H54 (cell line): ENCODE measurements at regions not wholly inside any gene's neighbourhood (a gene's known extent, or its start where the extent isn't known, plus 50 kb on each side); places are given as distances from the start of the nearest gene placed in this dataset.

ENCODE experiments used
- DNase-seq: peaks from one replicate; pipeline ENCODE4 v3.0.0; 2011; ENCODE audit warnings: low spot score, mixed read lengths; ENCODE audit not compliant: insufficient read length
- FAIRE-seq: peaks from 3 replicates; lab custom pipeline; 2011; peaks lifted over from hg19 to GRCh38; lab: Jason Lieb, UNC
- POLR2A ChIP-seq: IDR thresholded peaks from 2 replicates; pipeline ENCODE4 v1.6.1; 2011; ENCODE audit warnings: low read depth, mild to moderate bottlenecking, low read length

GRCh38 chr11:45568049-45568448 lies 97.4 kb downstream of the CHST1 start:
- no peak for DNase-seq
- FAIRE-seq, result no peak
- no peak for TF ChIP-seq POLR2A

GRCh38 chr11:45565446-45565988 lies 99.9 kb downstream of the CHST1 start:
- TF ChIP-seq POLR2A, result no peak
- FAIRE-seq (no peak), DNase-seq (no peak)

GRCh38 chr11:45563810-45564209 lies 101.6 kb downstream of the CHST1 start:
- no peak for TF ChIP-seq POLR2A
- FAIRE-seq (no peak), DNase-seq (no peak)

- TF ChIP-seq POLR2A, result no peak
- DNase-seq (no peak), FAIRE-seq (no peak)
These were observed 102.3 kb downstream of the CHST1 start for GRCh38 chr11:45563171-45563570.

- no peak for DNase-seq
- no peak for FAIRE-seq
- no peak for TF ChIP-seq POLR2A
These were observed 104.5 kb downstream of the CHST1 start for GRCh38 chr11:45560913-45561281.

GRCh38 chr11:45560155-45560912 lies 105.1 kb downstream of the CHST1 start:
- no peak for TF ChIP-seq POLR2A
- no peak for FAIRE-seq
- no peak for DNase-seq

GRCh38 chr11:45556851-45557707 lies 108.3 kb downstream of the CHST1 start:
- TF ChIP-seq POLR2A, result no peak
- FAIRE-seq, result no peak
- no peak for DNase-seq

GRCh38 chr11:45554230-45554967 lies 111.0 kb downstream of the CHST1 start:
- FAIRE-seq (no peak), DNase-seq (no peak)
- TF ChIP-seq POLR2A, result no peak

- no peak for TF ChIP-seq POLR2A
- FAIRE-seq (no peak), DNase-seq (no peak)
These were observed 112.0 kb downstream of the CHST1 start for GRCh38 chr11:45553383-45553936.

GRCh38 chr11:45551191-45551713 lies 114.2 kb downstream of the CHST1 start:
- TF ChIP-seq POLR2A, result no peak
- DNase-seq (no peak), FAIRE-seq (no peak)

- DNase-seq (no peak), FAIRE-seq (no peak)
- no peak for TF ChIP-seq POLR2A
These were observed 116.2 kb downstream of the CHST1 start for GRCh38 chr11:45549257-45549656.

GRCh38 chr11:45546366-45546765 lies 119.1 kb downstream of the CHST1 start:
- DNase-seq (no peak), FAIRE-seq (no peak)
- no peak for TF ChIP-seq POLR2A

- no peak for FAIRE-seq
- TF ChIP-seq POLR2A, result no peak
- no peak for DNase-seq
These were observed 120.6 kb downstream of the CHST1 start for GRCh38 chr11:45544826-45545225.
